B cell (primary cell): ENCODE measurements at regions not wholly inside any gene's neighbourhood (a gene's known extent, or its start where the extent isn't known, plus 50 kb on each side); places are given as distances from the start of the nearest gene placed in this dataset.

Experiments used
- ATAC-seq: fragments of 200-7000 bp; cut with Tn5 transposase; one replicate; pipeline ENCODE4 v1.10.0; 2021; ENCODE audit warnings: low read depth, mild to moderate bottlenecking, moderate number of reproducible peaks, moderate library complexity
- CTCF ChIA-PET: fragments of 350-600 bp; sonication (Branson Sonifier 250); formaldehyde crosslinking; loops from one replicate; lab custom pipeline; 2021; ENCODE audit warnings: antibody characterized with exemption, inconsistent platforms; lab: Charles Lee
- POLR2A ChIA-PET: fragments of 350-600 bp; sonication (Branson Sonifier 250); formaldehyde crosslinking; loops from one replicate; lab custom pipeline; 2021; ENCODE audit warnings: antibody characterized with exemption; lab: Charles Lee
- DNase-seq: peaks from one replicate; pipeline ENCODE4 v3.0.0; 2013
- H2AFZ ChIP-seq: 2 replicates; pipeline ENCODE4 v1.6.1; 2012; ENCODE audit warnings: mild to moderate bottlenecking, low read depth, low read length; ENCODE audit not compliant: insufficient read depth, poor library complexity, severe bottlenecking
- H3K27ac ChIP-seq, 2 donors: 1 replicate in 1 of 2; 2 replicates in 1 of 2; pipeline ENCODE4 v1.5.1; 2012 to 2013; ENCODE audit warnings: low read length in 2 of 2, mild to moderate bottlenecking in 2 of 2, moderate library complexity in 1 of 2
- H3K27me3 ChIP-seq, 4 experiments: fragments of 200-600 bp in 1 of 4; sonication (generic) in 1 of 4; replicated peaks in 1 of 4; 1 replicate in 2 of 4; 2 replicates in 2 of 4; pipeline versions ENCODE4 v1.6.1 to v1.7.0; 2013 to 2016; ENCODE audit warnings: low read length in 3 of 4, mild to moderate bottlenecking in 2 of 4, mixed read lengths in 1 of 4, moderate library complexity in 1 of 4; ENCODE audit not compliant: insufficient read depth in 4 of 4, control insufficient read depth in 3 of 4; ENCODE audit errors: control extremely low read depth in 1 of 4
- H3K36me3 ChIP-seq, 2 experiments: replicated peaks in 1 of 2; 1 replicate in 1 of 2; 2 replicates in 1 of 2; pipeline versions ENCODE4 v1.6.1 to v1.7.1; 2013; ENCODE audit warnings: low read length in 1 of 2; ENCODE audit not compliant: insufficient read depth in 2 of 2, control insufficient read depth in 1 of 2; ENCODE audit errors: control extremely low read depth in 1 of 2, extremely low read depth in 1 of 2
- H3K4me1 ChIP-seq, 2 donors: fragments of 200-600 bp in 1 of 2; sonication (generic) in 1 of 2; 1 replicate in 1 of 2; 2 replicates in 1 of 2; pipeline versions ENCODE4 v1.5.1 to v1.6.1; 2013 to 2017; ENCODE audit warnings: low read length in 2 of 2; ENCODE audit not compliant: control insufficient read depth in 2 of 2, insufficient read depth in 2 of 2
- H3K4me2 ChIP-seq: replicated peaks from 2 replicates; pipeline ENCODE3; 2012; ENCODE audit warnings: mild to moderate bottlenecking, low read depth, low read length; ENCODE audit not compliant: poor library complexity, severe bottlenecking
- H3K4me3 ChIP-seq, 5 experiments: fragments of 200-600 bp in 1 of 5; sonication (generic) in 1 of 5; 1 replicate in 3 of 5; 2 replicates in 2 of 5; pipeline versions ENCODE4 v1.5.1 to v1.7.0; 2011 to 2016; ENCODE audit warnings: low read length in 4 of 5, mild to moderate bottlenecking in 4 of 5, low read depth in 2 of 5, control low read depth in 1 of 5, moderate library complexity in 1 of 5; ENCODE audit not compliant: insufficient read depth in 1 of 5; ENCODE audit errors: control extremely low read depth in 1 of 5, extremely low read depth in 1 of 5
- H3K79me2 ChIP-seq: fragments of 200-600 bp; sonication (generic); one replicate; pipeline ENCODE4 v1.6.0; 2016; ENCODE audit warnings: low read length; ENCODE audit not compliant: control insufficient read depth, insufficient read depth
- H3K9ac ChIP-seq: fragments of 200-600 bp; sonication (generic); 2 replicates; pipeline ENCODE4 v1.6.1; 2017; ENCODE audit warnings: mild to moderate bottlenecking, low read length, moderate library complexity
- H3K9me3 ChIP-seq, 3 donors: one replicate each; pipeline versions ENCODE4 v1.6.1 to v1.7.1; 2013; ENCODE audit warnings: low read length in 2 of 3; ENCODE audit not compliant: control insufficient read depth in 2 of 3, insufficient read depth in 1 of 3; ENCODE audit errors: control extremely low read depth in 1 of 3
- H4K20me1 ChIP-seq: 2 replicates; pipeline ENCODE4 v1.6.0; 2012; ENCODE audit warnings: mild to moderate bottlenecking, low read length; ENCODE audit not compliant: insufficient read depth, control insufficient read depth, poor library complexity, severe bottlenecking
- H3K27ac Mint-ChIP-seq: one replicate; pipeline ENCODE4 v1.8.0; 2021; ENCODE audit warnings: mixed read lengths
- H3K27me3 Mint-ChIP-seq: one replicate; pipeline ENCODE4 v1.8.0; 2021; ENCODE audit warnings: mixed read lengths
- H3K4me1 Mint-ChIP-seq: one replicate; pipeline ENCODE4 v1.8.0; 2021; ENCODE audit warnings: mixed read lengths
- H3K4me3 Mint-ChIP-seq: one replicate; pipeline ENCODE4 v1.8.0; 2021; ENCODE audit warnings: mixed read lengths
- H3K9me3 Mint-ChIP-seq: one replicate; pipeline ENCODE4 v1.8.0; 2022; ENCODE audit warnings: mixed read lengths; ENCODE audit not compliant: insufficient read depth
- CTCF ChIP-seq: fragments of 200-600 bp; IDR thresholded peaks from one replicate; pipeline ENCODE4 v1.8.0; 2022; ENCODE audit warnings: antibody characterized with exemption, mild to moderate bottlenecking
- EZH2 ChIP-seq: IDR thresholded peaks from 2 replicates; pipeline ENCODE4 v1.6.1; 2012; ENCODE audit warnings: borderline replicate concordance, low read depth, mild to moderate bottlenecking, moderate library complexity, low read length; ENCODE audit not compliant: insufficient read depth, poor library complexity, severe bottlenecking
- WGBS: methylation state at CpG from one replicate; pipeline ENCODE4 v1.1.5; 2013; ENCODE audit warnings: missing lambda C conversion rate; ENCODE audit not compliant: insufficient coverage; 5-methylcytosine and 5-hydroxymethylcytosine counted together
- intact Hi-C: fragments of 100-400 bp; cut with micrococcal nuclease; formaldehyde crosslinking; loops from one replicate; pipeline ENCODE4 v1.10.0; 2022

- ATAC-seq, result no peak
- Histone ChIP-seq H3K79me2 (no peaks in the 10 kb centered on the region), H3K4me1 (no peaks in the 10 kb centered on the region), H3K4me2 (no peak overlapping the region), H3K9ac (no peak overlapping the region), H2AFZ (no peak overlapping the region), H3K4me3 (no peak overlapping the region), H3K9me3 (no peaks in the 10 kb centered on the region), H3K27me3 (no peaks in the 10 kb centered on the region), H3K36me3 (no peaks in the 10 kb centered on the region), H4K20me1 (no peaks in the 10 kb centered on the region), H3K27ac (no peak overlapping the region)
- ChIA-PET CTCF (no interaction called here), POLR2A (no interaction called here)
- Mint-ChIP-seq H3K9me3 (no peaks in the 10 kb centered on the region), H3K27ac (no peak overlapping the region), H3K4me3 (no peak overlapping the region), H3K27me3 (no peaks in the 10 kb centered on the region), H3K4me1 (no peaks in the 10 kb centered on the region)
- DNase-seq, result no peak
- intact Hi-C loops, result no loop called here
- TF ChIP-seq EZH2 (no peak), CTCF (no peak)
- 20% methylated on average over 2 of the region's 10 CpGs for WGBS
These were observed 391.8 kb upstream of the USP9Y start for GRCh38 chrY:12309212-12309611.

- Mint-ChIP-seq H3K4me3 (no peak overlapping the region), H3K27me3 (no peaks in the 10 kb centered on the region), H3K9me3 (no peaks in the 10 kb centered on the region), H3K4me1 (no peaks in the 10 kb centered on the region), H3K27ac (no peak overlapping the region)
- Histone ChIP-seq H3K79me2 (no peaks in the 10 kb centered on the region), H4K20me1 (no peaks in the 10 kb centered on the region), H2AFZ (no peak overlapping the region), H3K4me3 (no peak overlapping the region), H3K36me3 (no peaks in the 10 kb centered on the region), H3K27ac (no peak overlapping the region), H3K4me1 (no peaks in the 10 kb centered on the region), H3K4me2 (no peak overlapping the region), H3K9me3 (no peaks in the 10 kb centered on the region), H3K27me3 (no peaks in the 10 kb centered on the region), H3K9ac (no peak overlapping the region)
- DNase-seq, result no peak
- TF ChIP-seq CTCF (no peak), EZH2 (no peak)
- POLR2A ChIA-PET, result no interaction called here
- intact Hi-C loops, result no loop called here
- ATAC-seq, result no peak
- 100% methylated on average over 2 of the region's 5 CpGs for WGBS
- CTCF ChIA-PET, result no interaction called here
These were observed 390.2 kb upstream of the USP9Y start for GRCh38 chrY:12310832-12311231.
